H1 (cell line): ENCODE measurements at regions not wholly inside any gene's neighbourhood (a gene's known extent, or its start where the extent isn't known, plus 50 kb on each side); places are given as distances from the start of the nearest gene placed in this dataset.
A peak's percentile ranks its signal among the peaks of the same experiment; 100 is the strongest.

Experiments
- CREB1 ChIP-seq: IDR thresholded peaks from 2 replicates; pipeline ENCODE4 v1.6.1; 2012; ENCODE audit warnings: inconsistent platforms
- CTCF ChIP-seq, 3 experiments: IDR thresholded peaks; 1 replicate in 2 of 3; 2 replicates in 1 of 3; pipeline versions ENCODE4 v1.5.1 to v1.6.1; 2011; ENCODE audit warnings: low read length in 3 of 3, mild to moderate bottlenecking in 3 of 3, inconsistent platforms in 2 of 3, low read depth in 1 of 3, moderate library complexity in 1 of 3; ENCODE audit not compliant: insufficient read depth in 1 of 3; ENCODE audit errors: control extremely low read depth in 1 of 3
- JUN ChIP-seq: IDR thresholded peaks from 2 replicates; pipeline ENCODE4 v1.6.1; 2011; ENCODE audit warnings: low read depth, mild to moderate bottlenecking, improper control_type of control experiment, low read length
- KDM4A ChIP-seq: IDR thresholded peaks from one replicate; pipeline ENCODE4 v1.7.1; 2012; ENCODE audit warnings: low read depth, mild to moderate bottlenecking, moderate library complexity, low read length, inconsistent platforms; ENCODE audit not compliant: severe bottlenecking
- PHF8 ChIP-seq: fragments of 200-600 bp; sonication (generic); conservative IDR thresholded peaks from 2 replicates; pipeline ENCODE4 v1.7.1; 2012; ENCODE audit warnings: low read depth, mild to moderate bottlenecking, inconsistent platforms, low read length, moderate library complexity
- POLR2A ChIP-seq, 2 experiments: IDR thresholded peaks; 1 replicate in 1 of 2; 2 replicates in 1 of 2; pipeline ENCODE4 v1.6.1; 2011; ENCODE audit warnings: low read depth in 2 of 2, low read length in 2 of 2, mild to moderate bottlenecking in 2 of 2; ENCODE audit errors: control extremely low read depth in 1 of 2
- RFX5 ChIP-seq: IDR thresholded peaks from 2 replicates; pipeline ENCODE4 v1.6.1; 2011; ENCODE audit warnings: low read depth, low read length, improper control_type of control experiment, borderline replicate concordance
- SP2 ChIP-seq: IDR thresholded peaks from 2 replicates; pipeline ENCODE4 v1.6.1; 2012; ENCODE audit warnings: mild to moderate bottlenecking, low read length, inconsistent platforms
- SRF ChIP-seq: IDR thresholded peaks from 2 replicates; pipeline ENCODE4 v1.6.1; 2011; ENCODE audit warnings: mild to moderate bottlenecking, low read depth, low read length, moderate library complexity
- USF2 ChIP-seq: IDR thresholded peaks from 2 replicates; pipeline ENCODE4 v1.6.1; 2011; ENCODE audit warnings: low read length, improper control_type of control experiment

GRCh38 chr21:28336314-28336713 is 656.4 kb downstream of the LTN1 start:
- TF ChIP-seq CREB1 (no peak), POLR2A (IDR thresholded peaks at IDR 0.05; ENCODE audit: control extremely low read depth in 1 of 2, low read depth in 2 of 2, low read length in 2 of 2) (no peak), JUN (no peak), SP2 (no peak), KDM4A (no peak), USF2 (no peak), SRF (no peak), CTCF (IDR thresholded peaks at IDR 0.05; ENCODE audit: control extremely low read depth in 1 of 3, insufficient read depth in 1 of 3, low read depth in 1 of 3, low read length in 3 of 3) (peak in 1 of 3 experiments; percentile 38; a peak in 2 of 4 replicates), RFX5 (no peak), PHF8 (no peak)
